Ovary (tissue), 7 donors: ENCODE measurements at regions not wholly inside any gene's neighbourhood (a gene's known extent, or its start where the extent isn't known, plus 50 kb on each side); places are given as distances from the start of the nearest gene placed in this dataset.
"Not testable (repeated sequence)": the region's sequence is repeated elsewhere in the genome, so short reads cannot be mapped to it uniquely, and the experiment has no call there.

Experiments used
- DNase-seq, 5 donors: peaks; one replicate each; pipeline ENCODE4 v3.0.0-alpha.2; 2019 to 2020
- H3K27ac ChIP-seq, 2 donors: fragments of 200-600 bp; one replicate each; pipeline versions ENCODE4 v1.5.1 to v1.8.0; 2019 to 2022
- H3K27me3 ChIP-seq: fragments of 200-600 bp; one replicate; pipeline ENCODE4 v1.8.0; 2022
- H3K36me3 ChIP-seq: fragments of 200-600 bp; sonication (generic); one replicate; pipeline ENCODE4 v1.5.1; 2019
- H3K4me1 ChIP-seq: one replicate; pipeline ENCODE4 v1.8.1; 2013; ENCODE audit warnings: mild to moderate bottlenecking, moderate library complexity; ENCODE audit not compliant: insufficient read depth
- H3K4me3 ChIP-seq: fragments of 200-600 bp; sonication (generic); one replicate; pipeline ENCODE4 v1.5.1; 2017
- H3K9me3 ChIP-seq, 2 donors: fragments of 200-600 bp in 1 of 2; sonication (generic) in 1 of 2; one replicate each; pipeline versions ENCODE4 v1.5.1 to v1.8.1; 2013 to 2019; ENCODE audit warnings: mild to moderate bottlenecking in 1 of 2, moderate library complexity in 1 of 2
- CTCF ChIP-seq, 3 donors: fragments of 450-650 bp in 2 of 3; fragments of 200-600 bp in 1 of 3; IDR thresholded peaks; one replicate each; pipeline versions ENCODE4 v1.5.1 to v1.8.0; 2016 to 2022; ENCODE audit warnings: antibody characterized with exemption in 3 of 3, mild to moderate bottlenecking in 1 of 3
- EP300 ChIP-seq: sonication (generic); formaldehyde crosslinking; IDR thresholded peaks from one replicate; pipeline ENCODE4 v1.6.1; 2017; ENCODE audit warnings: antibody characterized with exemption
- POLR2A ChIP-seq: fragments of 450-650 bp; IDR thresholded peaks from one replicate; pipeline ENCODE4 v1.6.1; 2017; ENCODE audit warnings: antibody characterized with exemption, mild to moderate bottlenecking, moderate library complexity
- WGBS, 3 donors: extraction: QIAGEN DNeasy Blood & Tissue Kit in 1 of 3; methylation state at CpG; one replicate each; pipeline versions ENCODE4 v1.1.5 to v1.1.7; 2013 to 2017; 5-methylcytosine and 5-hydroxymethylcytosine counted together
- intact Hi-C, 4 donors: fragments of 100-400 bp; cut with DNase I; formaldehyde crosslinking; loops; one replicate each; pipeline versions ENCODE4 v1.11.0 to v1.15.1; 2022 to 2023
- donor health status: DM: no; HTN: no; CAD: no; lungs with moderate emphysema.
- donor health status: DM: no; HTN: no; CAD: no.
- donor health status: Bipolar disorder and iron deficiency.
- donor health status: DM: no; HTN: no; CAD: no.
- donor health status: DM: yes; HTN: yes; CAD: no.

- intact Hi-C loops: no loop called here
- H3K4me1 ChIP-seq: no peaks in the 10 kb centered on the region
- no peaks in the 10 kb centered on the region for H3K36me3 ChIP-seq
- DNase-seq: no peak
- no peak overlapping the region for H3K4me3 ChIP-seq
- H3K27me3 ChIP-seq: no peaks in the 10 kb centered on the region
- TF ChIP-seq EP300 (no peak), CTCF (IDR thresholded peaks at IDR 0.05) (no peak), POLR2A (no peak)
- H3K27ac ChIP-seq: no peak overlapping the region
- H3K9me3 ChIP-seq: no peaks in the 10 kb centered on the region
Measured at GRCh38 chr17:52451294-52451861, 292.9 kb upstream of the CA10 start.

DNA sequence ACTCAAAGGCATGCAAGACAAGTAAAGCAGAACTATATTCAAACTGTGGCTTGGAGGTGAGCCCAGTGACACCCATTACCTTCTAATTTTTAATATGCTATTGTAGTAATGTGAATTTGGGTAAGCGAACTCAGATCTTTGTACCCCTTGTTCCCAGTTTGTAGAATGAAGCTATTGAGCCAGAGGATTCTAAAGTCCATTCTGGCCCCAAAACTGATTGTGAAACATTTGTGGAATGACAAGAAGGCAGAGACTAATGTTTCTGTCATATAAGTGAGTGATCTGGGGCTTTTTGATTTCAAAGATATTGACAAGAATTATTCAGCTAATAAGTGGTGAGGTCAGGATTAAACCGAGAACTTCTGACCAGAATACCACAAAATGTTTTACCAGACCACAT is 283.8 kb upstream of the CA10 start:
- intact Hi-C loops: no loop called here
- Histone ChIP-seq H3K4me3 (no peak overlapping the region), H3K9me3 (no peaks in the 10 kb centered on the region), H3K27me3 (no peaks in the 10 kb centered on the region), H3K4me1 (no peaks in the 10 kb centered on the region), H3K36me3 (no peaks in the 10 kb centered on the region), H3K27ac (no peak overlapping the region)
- no peak for DNase-seq
- no peak for TF ChIP-seq EP300
- 82 to 92% (median 92%) methylated on average over 2 of the region's 2 CpGs for WGBS, 3 donors

DNA sequence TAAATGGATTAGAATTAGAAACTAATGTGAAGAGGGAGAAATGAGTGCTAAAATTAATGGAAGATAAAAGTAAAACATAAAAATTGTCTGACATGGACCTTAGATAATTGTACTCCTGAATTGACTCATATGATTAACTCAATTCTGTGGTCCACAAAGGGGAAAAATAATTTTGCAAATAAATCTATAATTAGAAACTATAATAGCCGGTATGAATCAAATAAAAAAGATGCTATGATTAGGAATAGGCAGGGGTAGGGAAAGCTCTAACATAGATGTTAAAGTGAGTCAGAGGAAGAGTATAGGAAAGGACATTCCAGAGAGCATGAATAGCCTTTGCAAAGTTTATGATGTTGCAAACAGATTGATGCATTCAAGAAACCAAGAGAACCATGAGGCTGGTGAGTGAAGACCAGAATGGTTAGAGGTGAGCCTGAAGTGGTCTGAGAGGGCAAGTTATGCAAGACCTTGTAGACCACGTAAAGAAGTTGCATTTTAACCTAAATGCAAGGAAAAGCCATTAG is 262.1 kb upstream of the CA10 start:
- 65 to 70% (median 68%) methylated on average over 2 of the region's 2 CpGs for WGBS, 3 donors
- Histone ChIP-seq H3K27ac (no peak overlapping the region), H3K36me3 (no peaks in the 10 kb centered on the region), H3K27me3 (no peaks in the 10 kb centered on the region), H3K4me1 (no peaks in the 10 kb centered on the region), H3K4me3 (no peak overlapping the region), H3K9me3 (no peaks in the 10 kb centered on the region)
- no peak for DNase-seq
- intact Hi-C loops: no loop called here
- TF ChIP-seq POLR2A (no peak), CTCF (IDR thresholded peaks at IDR 0.05) (no peak), EP300 (no peak)

GRCh38 chr17:52419229-52419641 is 260.7 kb upstream of the CA10 start:
- WGBS, 3 donors: 14 to 20% (median 17%) methylated on average over 3 of the region's 3 CpGs
- Histone ChIP-seq H3K27me3 (no peaks in the 10 kb centered on the region), H3K9me3 (no peaks in the 10 kb centered on the region), H3K4me3 (no peak overlapping the region), H3K4me1 (no peaks in the 10 kb centered on the region), H3K27ac (no peak overlapping the region), H3K36me3 (no peaks in the 10 kb centered on the region)
- TF ChIP-seq EP300 (no peak), CTCF (IDR thresholded peaks at IDR 0.05) (no peak), POLR2A (no peak)
- intact Hi-C loops: no loop called here
- no peak for DNase-seq

GRCh38 chr17:52410781-52411180 is 252.3 kb upstream of the CA10 start:
- TF ChIP-seq POLR2A: no peak
- TF ChIP-seq CTCF (IDR thresholded peaks at IDR 0.05): no peak
- no peaks in the 10 kb centered on the region for H3K36me3 ChIP-seq
- DNase-seq: no peak
- H3K27ac ChIP-seq: no peak overlapping the region
- no peaks in the 10 kb centered on the region for H3K9me3 ChIP-seq
- intact Hi-C loops: no loop called here
- no peaks in the 10 kb centered on the region for H3K4me1 ChIP-seq
- WGBS, 3 donors: 14 to 56% (median 21%) methylated on average over 1 of the region's 1 CpG
- no peak overlapping the region for H3K4me3 ChIP-seq
- no peaks in the 10 kb centered on the region for H3K27me3 ChIP-seq

DNA sequence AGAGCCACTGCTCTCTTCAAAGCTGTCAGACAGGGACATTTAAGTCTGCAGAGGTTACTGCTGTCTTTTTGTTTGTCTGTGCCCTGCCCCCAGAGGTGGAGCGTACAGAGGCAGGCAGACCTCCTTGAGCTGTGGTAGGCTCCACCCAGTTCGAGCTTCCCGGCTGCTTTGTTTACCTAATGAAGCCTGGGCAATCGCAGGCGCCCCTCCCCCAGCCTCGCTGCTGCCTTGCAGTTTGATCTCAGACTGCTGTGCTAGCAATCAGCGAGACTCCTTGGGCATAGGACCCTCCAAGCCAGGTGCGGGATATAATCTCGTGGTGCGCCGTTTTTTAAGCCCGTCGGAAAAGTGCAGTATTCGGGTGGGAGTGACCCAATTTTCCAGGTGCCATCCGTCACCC is 250.7 kb upstream of the CA10 start:
- intact Hi-C loops: not testable (repeated sequence)

More for the DNA sequence above, 250.7 kb upstream of the CA10 start:
- not testable (repeated sequence) for H3K4me3 ChIP-seq, H3K27ac ChIP-seq, H3K36me3 ChIP-seq, H3K4me1 ChIP-seq, H3K9me3 ChIP-seq, DNase-seq, H3K27me3 ChIP-seq
- 75 to 86% (median 77%) methylated on average over 14 to 15 of the region's 15 CpGs for WGBS, 3 donors
